ENCODE measurements at regions not wholly inside any gene's neighbourhood (a gene's known extent, or its start where the extent isn't known, plus 50 kb on each side); places are given as distances from the start of the nearest gene placed in this dataset.

- no peak for DNase-seq
These were observed 311.7 kb upstream of the LRRC7 start for GRCh38 chr1:69256036-69256435.

DNA sequence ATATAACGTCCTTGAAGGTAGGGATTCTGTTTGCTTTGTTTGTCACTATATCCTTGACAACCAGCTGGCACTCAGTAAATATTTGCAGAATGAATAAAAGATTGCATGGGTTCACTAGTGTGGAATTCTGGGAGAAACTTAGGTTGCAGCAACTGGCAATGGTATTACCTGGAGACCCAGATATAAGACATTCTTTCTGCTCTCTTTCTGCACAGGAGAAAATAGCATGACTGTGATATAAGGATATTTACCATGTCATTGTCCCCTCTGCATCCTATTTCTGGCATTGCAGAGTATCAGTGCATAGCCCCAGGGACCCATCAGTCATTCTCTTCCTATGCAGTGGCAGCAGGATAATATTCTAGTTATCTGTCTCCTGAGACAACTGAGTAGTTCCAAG lies 308.9 kb upstream of the LRRC7 start:
- no peak for DNase-seq

DNA sequence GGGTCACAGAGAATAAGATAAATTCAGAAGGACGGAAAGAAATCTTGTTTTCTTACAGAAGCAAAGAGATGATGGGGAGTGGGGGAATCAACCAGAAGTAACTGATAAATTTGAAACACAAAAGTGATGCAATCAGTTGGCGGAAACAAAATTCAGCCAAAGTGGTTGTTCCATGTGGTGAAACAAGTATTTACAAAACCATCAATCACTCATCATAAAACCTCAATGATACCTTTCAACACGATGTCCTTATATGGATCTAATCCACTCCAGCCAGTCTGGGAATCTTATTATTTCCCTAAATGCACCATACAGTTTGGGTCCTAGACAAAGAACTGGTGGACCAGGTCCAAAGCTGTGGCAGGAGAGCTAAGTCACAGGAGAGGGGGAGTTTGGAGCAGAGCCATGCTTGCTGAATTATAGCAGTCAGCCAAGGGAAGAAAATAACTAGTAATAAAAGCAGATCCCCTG lies 303.8 kb upstream of the LRRC7 start:
- no peak for DNase-seq

DNA sequence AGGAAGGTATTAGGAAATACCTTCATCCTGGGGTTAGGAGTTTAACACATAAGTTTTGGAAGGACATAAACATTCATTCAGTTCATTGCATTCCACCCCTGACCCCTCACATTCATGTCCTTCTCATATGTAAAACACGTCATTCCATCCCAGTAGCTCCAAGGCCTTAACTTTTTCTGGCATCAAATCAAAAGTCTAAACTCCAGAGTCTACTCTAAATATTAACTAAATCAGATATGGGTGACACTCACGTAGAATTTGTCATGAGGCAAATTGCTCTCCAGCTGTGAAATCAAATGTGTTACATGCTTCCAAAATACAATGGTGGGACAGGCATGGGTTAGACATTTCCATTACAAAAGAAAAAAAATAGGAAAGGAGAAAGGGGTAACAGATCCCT lies 298.2 kb upstream of the LRRC7 start:
- no peak for DNase-seq

DNA sequence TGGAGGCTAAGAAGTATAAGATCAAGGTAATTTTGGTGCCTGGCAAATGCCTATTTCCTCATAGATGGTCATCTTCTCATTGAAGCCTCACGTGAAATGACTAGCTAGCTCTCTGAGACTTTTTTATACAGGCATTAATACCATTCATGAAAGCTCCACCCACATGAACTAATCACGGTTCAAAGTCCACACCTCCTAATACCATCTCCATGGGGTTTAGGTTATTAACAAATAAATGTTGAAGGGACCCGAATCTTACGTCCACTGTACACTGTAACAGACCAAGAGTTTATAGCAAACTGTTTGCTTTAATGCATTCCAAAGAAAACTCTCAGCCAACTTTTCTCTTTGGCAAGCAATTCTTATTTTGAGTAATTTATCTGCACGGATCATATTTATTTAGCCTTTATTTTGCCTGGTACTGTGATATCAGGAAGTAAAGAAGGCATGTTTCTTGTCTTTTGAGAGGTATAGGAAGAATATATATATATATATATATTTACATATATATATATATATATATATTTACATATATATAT lies 296.1 kb upstream of the LRRC7 start:
- DNase-seq, result no peak

GRCh38 chr1:69272684-69273083 lies 295.0 kb upstream of the LRRC7 start:
- DNase-seq, result no peak

- DNase-seq, result no peak
These were observed 288.8 kb upstream of the LRRC7 start for GRCh38 chr1:69278923-69279322.

GRCh38 chr1:69283516-69283915 lies 284.2 kb upstream of the LRRC7 start:
- DNase-seq, result no peak

DNA sequence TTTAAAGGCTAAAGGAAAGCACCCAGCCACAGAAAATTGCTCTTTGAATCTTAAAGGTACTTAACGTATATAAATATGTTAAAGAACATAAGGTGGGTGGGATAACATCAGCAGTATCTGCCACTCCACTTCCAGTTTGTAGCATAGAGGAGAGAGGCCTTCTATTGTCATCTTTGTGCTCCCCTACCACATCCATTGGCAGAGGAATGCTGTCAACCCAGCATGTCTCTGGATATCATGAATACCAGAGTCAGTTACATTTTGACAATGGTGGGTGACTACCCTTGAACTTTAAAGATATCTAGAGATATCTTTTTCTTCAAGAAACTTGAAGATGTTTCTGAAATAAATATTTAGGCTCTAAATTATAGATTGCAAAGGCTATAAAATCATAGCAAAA lies 283.2 kb upstream of the LRRC7 start:
- no peak for DNase-seq

- no peak for DNase-seq
These were observed 279.3 kb upstream of the LRRC7 start for GRCh38 chr1:69288416-69288815.

GRCh38 chr1:69290291-69290690 lies 277.4 kb upstream of the LRRC7 start:
- no peak for DNase-seq

- no peak for DNase-seq
These were observed 276.2 kb upstream of the LRRC7 start for GRCh38 chr1:69291541-69291940.

DNA sequence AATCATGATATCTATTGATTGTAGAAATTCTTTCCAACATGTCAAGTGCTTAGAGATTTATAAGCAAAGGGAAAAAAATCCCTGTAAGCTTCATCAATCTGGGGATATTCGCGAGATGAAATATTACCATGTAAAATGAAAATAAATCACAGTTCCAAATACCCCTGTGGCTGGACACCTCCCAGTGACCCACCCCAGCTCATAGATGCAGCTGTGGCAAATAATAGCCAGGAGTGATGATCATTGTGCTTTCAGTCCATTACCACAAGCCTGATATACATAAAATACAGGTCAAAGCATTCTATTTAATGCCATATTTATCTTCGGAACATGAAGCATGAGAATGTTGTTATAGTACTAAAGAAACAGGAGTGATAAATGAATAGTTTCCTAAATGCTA lies 274.9 kb upstream of the LRRC7 start:
- no peak for DNase-seq

DNA sequence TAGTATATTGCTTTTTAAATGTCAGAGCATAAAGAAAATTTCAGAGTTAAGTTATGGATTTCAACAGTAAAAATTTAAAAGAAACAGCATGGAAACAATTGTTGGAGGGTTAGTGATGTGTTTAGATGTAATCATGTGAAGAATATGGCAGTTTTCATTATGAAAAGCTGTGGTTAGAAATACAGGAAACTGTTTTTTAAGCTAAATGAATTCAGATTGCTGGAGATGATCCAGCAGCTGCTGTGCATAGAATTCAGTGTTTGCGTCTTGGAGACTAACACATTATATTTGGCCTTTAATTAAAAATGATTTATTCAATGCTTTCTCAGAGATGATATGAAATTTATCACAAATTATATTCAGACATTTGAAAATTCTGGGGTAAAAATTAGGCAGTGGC lies 273.6 kb upstream of the LRRC7 start:
- DNase-seq, result no peak

DNA sequence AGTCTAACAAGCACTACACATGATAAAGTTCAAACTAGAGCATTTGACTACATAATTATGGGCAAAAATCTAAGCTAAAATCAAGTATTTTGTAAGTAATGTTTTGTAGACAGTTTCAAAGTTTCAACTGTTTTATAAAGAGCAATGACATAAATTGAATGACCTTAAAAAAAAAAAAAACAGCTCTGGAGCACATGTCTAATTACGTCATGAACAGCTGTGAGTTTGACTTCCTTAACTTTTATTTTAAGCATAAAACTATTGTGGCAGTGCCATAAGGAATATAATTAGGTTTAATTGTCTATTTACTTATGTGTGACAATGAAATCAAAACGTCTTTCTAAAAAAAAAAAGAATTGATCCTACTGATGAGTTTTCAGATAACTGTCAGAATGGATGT lies 272.5 kb upstream of the LRRC7 start:
- DNase-seq, result no peak

DNA sequence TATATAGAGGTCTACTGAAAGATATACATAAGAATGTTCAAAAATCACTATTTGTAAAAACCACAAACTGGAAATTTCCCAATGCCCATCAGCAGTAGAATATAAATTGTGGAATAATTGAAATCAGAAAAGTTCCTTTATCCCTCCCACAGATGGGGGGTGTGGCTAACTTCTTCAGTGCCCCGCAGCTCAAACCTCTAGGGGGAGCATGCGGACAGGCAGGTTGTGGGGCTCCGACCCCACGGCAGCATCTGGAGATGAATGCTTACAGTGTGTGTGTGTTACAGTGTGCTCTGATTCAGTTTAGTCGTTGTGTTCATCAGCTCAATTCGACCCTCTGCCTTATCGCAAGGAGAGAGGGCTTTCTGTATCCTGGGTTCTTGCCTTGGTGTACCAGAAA lies 262.1 kb upstream of the LRRC7 start:
- no peak for DNase-seq

- no peak for DNase-seq
These were observed 255.5 kb upstream of the LRRC7 start for GRCh38 chr1:69312055-69312732.

DNA sequence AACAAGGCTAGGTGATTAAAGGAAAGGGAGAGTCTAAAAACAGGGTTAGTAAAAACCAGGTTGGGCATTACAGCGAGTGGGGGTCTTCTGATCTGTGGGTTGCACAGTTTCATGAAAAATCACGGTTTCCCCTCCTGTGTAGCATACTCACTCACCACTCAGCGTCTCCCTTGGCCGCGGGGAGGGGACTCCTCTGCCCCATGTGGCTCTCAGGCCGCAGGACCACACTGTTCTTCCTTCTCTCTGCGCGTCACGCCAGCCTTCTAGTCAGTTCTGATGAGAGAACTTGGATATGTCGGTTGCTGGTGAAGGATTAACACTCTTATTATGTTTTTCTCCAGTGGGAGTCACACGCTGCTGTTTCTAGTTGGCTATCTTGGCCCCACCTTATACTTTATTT lies 254.6 kb upstream of the LRRC7 start:
- no peak for DNase-seq

- no peak for DNase-seq
These were observed 252.3 kb upstream of the LRRC7 start for GRCh38 chr1:69315416-69315815.

- DNase-seq, result no peak
These were observed 251.9 kb upstream of the LRRC7 start for GRCh38 chr1:69315823-69316222.

- no peak for DNase-seq
These were observed 248.4 kb upstream of the LRRC7 start for GRCh38 chr1:69319287-69319686.

- DNase-seq, result no peak
These were observed 246.9 kb upstream of the LRRC7 start for GRCh38 chr1:69320757-69321211.

DNA sequence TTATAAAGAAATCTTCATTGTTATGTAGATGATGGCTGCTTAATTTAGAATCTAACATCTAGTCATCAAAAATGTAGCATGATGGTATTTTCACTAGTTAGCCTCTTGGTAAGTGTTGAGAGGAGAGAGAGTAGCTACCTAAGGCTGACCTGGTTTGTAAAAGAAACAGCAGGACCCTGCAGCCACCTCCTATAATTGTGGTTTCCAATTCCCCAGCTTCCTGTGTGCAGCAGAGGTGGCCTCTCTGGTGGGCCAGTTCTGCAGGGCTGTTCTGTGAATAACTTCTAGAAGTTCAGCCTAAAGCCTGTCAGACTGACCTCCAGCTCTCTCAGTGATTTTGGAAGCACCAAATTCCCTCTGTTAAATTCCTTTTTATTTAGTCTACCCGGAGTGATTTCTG lies 246.4 kb upstream of the LRRC7 start:
- no peak for DNase-seq

DNA sequence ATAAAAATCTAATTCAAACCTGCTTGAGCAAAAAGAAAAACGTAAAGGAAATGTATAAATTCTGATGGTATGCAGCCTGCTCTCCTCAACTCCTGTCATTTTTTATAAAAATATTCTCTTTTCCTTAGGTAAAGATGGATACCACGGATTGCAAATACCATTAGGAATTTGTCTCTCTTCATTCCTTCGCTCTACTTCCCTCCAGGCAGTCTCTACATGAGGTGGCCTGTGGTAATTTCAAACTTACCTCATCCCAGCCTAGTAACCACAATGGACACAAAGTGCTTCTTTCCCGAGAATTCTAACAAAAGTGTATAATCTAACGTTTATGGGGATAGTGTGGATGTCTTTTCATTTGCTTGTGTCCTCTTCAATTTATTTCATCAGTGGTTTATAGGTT lies 239.5 kb upstream of the LRRC7 start:
- no peak for DNase-seq

GRCh38 chr1:69363236-69363635 lies 204.5 kb upstream of the LRRC7 start:
- DNase-seq, result peak; percentile 15

Measured in hindlimb muscle (tissue), 1 donor.